DMS53 treated with DMSO at 0.1 percent for 48 hours (cell line): ENCODE measurements at regions not wholly inside any gene's neighbourhood (a gene's known extent, or its start where the extent isn't known, plus 50 kb on each side); places are given as distances from the start of the nearest gene placed in this dataset.
"Not testable (repeated sequence)": the region's sequence is repeated elsewhere in the genome, so short reads cannot be mapped to it uniquely, and the experiment has no call there.

Experiments
- DNase-seq: peaks from one replicate; lab custom pipeline; 2025; ENCODE audit not compliant: unreplicated experiment; lab: John Stamatoyannopoulos, UW

DNA sequence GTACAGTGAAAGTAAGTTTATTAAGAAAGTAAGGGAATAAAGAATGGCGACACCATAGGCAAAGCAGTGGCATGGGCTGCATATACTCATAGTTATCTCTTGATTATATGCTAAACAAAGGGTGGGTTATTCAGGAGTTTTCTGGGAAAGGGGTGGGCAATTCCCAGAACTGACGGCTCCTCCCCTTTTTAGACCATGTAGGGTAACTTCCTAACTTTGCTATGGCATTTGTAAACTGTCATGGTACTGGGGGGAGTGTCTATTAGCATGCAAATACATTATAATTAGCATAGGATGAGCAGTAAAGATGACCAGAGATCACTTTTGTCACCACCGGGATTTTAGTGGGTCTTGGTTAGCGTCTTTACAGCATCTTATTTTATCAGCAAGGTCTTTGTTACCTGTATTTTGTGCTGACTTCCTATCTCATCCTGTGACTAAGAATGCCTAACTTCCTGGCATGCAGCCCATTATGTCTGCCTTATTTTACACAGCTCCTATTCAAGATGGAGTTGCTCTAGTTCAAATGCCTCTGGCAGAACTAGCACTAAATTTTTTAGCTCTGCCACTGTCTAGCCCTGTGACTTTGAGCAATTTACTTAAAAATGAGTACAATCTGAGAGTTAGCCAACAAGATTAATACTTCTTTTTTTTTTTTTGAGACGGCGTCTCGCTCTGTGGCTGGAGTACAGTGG is 110.3 kb upstream of the PALMD start:
- DNase-seq: no peak

DNA sequence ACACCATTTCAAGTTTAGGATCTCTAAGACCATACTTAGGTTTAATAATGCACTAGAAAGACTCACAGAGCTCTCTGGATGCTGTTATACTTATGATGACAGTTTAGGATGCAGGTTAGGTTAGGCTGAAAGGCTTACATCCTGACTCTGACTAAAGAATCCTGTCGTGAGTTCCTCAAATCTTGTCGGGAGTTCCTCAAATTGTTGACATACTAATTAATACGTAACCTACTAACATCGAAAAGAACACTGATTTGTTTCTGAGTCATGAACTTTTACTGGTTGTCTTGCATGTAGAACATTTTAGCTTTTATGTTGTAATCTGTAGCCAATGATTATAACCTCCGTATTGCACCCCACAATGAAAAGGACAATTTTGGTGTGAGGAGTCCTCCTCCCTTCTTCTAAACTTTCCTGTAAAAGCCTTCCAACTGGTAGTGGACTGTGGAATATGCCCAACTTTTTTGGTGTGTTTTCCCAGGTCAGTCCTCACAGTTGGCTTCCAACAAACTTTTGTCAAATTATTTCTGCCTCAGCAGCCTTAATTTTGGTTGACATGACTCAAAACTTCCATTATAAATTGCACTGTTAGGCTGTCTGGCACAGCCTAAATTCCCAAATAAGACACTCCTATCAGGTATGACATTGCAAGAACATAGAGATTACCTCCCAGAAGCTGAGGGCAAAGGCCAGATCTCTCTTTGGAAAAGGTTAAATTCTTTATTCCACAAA is 107.9 kb upstream of the PALMD start:
- no peak for DNase-seq

DNA sequence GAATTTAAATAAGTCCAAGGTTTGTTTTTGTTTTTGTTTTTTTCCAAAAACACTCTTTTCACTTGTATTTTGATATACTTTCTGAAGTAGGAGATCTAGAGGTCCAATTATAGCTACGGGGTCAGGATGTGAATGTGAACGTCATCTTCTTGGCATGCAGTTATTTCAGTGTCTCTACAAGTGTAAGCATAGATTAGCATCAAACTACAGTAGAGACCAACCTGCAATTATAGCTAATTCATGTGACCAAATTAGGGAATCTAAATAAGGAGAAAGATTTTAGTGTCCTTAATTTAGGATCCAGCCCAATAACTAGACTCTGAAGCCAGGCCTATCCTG is 107.3 kb upstream of the PALMD start:
- DNase-seq: no peak

DNA sequence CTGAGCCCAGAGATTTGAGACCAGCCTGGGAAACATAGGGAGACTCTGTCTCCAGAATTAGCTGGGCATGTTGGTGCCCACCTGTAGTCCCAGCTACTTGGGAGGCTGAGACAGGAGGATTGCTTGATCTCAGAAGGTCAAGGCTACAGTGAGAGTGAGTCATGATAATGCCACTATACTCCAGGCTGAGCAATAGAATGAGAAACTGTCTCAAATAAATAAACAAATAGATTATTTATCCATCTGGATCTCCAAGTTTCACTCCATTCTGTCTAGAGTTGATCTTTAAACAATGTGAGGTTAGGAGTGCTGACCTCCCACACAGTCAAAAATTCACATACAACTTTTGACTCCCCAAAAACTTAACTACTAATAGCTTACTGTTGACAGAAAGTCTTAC is 106.8 kb upstream of the PALMD start:
- no peak for DNase-seq

DNA sequence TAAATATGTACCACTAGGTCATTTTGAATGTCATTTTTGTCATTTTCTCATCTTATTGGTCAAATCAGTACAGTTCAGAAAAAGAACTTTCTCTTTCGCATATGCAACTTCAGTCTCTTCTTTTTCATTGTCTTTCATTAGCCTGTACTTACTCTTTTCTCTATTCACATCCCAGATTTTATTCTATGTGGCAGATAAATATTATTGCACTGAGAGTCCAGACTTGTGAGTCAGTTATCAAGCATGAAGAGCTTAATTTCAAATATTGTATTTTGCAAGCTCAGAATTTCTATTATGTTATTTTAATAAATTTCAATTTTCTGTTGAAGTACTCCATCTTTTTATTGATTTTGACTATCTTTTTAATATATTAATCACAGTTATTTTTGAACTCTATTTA is 105.2 kb upstream of the PALMD start:
- no peak for DNase-seq

DNA sequence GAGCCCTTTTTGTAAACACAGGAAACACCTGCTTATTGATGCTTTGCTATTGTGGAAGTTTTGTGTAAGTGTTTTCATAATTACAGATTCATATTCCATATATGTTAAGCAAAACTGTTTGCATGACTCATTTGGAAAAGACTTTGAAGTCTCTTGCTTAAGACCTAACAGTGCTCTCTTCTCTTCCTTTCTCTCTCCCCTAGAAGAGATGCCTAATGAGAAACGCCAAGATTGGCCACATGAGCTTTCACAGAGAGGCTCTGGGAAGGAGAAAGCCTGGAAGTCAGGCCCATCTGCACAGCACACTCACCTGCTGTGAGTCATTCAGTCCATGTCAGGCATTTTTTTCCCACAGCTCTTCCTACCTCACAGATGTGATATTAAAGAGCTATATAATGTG is 101.6 kb upstream of the PALMD start:
- peak; percentile 98 for DNase-seq

DNA sequence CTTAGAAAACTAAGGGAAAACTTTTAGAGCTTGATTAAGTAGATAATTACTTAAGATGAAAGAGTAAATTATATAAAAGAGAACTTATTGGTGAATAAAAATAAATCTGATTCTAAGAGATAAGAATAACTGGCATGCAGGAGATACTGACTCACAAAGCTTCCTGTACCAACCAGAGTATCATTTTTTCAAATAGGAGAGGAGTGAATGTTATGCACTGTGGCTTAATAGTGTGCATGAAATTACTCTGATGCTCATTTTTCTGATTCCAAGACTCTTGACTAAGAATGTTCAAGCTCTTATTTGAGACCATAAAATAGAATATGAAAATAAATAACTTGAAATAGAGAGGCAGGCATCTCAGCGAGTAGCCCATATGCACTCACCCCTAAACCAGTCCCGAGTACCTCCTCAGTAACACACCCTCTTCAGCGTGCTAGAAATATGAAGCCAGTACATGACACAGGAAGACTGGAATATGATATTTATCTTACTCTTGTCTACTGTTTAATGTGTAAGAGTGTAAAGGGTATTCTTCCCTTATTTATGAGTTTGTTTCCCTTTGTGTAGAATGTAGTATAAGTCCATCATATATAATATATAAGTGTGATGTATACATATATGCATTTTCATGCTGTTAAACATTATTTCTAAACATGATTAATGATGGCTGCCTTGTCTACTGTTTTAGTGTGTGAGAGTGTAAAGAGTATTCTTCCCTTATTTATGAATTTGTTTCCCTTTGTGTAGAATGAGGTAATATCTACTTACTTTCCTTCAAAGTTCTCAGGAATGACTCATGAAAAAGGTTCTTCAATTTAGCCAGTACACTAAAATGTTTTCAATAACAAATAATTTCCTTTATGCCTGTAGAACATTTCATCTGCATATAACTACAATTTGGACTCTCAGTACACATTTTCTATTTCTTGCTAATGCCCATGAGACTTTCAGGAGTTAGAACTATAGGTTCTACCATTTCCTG is 99.2 kb upstream of the PALMD start:
- peak; percentile 45 for DNase-seq

DNA sequence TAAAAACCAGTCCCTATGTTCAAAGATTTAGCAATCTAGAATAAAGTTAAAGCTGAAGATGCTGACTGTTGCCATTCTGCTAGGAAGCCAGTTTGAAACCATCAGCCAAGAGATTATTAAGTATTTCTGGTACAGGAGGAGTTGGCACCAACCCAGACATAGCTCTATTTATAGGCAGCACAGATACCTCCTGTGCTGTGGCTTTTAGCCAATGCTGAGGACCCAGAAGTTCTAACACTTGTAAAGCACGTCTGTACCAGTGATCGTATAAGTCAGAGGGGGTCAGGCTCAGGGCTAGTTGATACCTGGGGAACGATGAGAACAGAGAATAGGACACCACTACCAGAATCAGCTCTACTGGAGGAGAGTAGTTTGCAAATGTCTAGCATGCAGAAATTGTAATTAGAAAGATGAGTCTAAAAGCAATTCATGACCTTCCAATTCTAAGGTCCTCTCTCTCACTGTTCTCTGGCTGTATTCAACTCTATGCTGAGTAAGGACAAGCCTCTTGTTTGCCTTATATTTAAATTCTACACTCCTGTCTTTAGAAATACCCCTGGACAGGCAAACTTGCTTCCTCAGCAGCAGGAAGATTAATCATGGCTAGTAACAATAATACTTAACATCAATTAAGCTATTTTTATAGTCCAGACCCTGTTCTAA is 96.8 kb upstream of the PALMD start:
- DNase-seq: no peak

DNA sequence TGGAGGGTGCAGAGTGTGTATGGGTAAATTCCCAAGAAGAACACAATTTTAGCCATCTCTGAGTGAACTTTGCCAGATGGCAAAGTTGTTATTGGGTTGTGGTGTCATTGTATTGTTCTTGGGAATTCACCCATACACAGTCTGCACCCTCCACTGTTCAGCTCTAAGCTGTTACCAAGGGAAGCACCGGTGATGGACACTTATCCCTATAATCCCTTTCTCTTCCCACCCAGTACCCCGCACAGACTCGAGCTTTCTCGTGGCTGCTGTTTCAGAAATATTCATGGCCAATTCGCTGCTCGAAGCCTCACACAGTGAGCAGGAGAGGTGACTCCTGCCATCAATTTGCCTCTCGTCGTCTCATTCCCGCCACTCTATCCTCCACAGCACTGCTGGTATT is 95.7 kb upstream of the PALMD start:
- DNase-seq: no peak

DNA sequence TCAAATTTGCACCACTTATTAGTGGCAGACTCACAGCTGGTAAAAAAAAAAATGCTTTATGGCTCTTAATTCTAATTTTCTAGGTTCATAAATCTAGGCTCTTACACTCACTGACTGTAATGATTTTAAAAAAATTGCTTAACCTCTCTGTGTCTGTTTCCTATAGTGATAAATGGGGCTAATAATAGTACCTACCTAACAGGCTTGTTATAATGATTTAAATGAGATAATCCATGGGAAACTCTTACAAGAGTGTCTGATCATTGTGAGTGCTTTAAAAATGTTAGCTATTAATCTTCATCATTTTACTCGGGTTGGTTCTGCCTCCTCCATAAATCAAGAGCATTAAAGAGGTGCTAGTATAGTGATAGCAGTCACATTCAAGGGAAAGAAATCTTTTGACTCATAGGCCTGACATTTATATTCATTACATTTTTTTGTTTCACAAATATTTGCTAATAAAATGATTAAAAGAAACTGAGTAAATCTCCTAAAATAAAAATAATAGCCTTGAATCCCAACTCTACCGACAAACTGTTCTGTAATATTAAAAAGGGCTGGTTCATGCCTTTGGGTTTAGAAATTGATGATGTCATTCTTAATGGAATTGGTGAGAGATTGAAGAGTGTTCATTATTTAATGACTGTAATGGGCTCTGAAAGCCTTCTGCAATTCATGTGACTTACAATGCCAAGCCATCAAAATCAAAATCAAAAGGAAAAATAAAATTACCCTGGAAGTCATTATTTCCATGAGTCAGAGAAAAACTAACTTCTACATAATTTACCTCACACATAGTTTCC is 93.9 kb upstream of the PALMD start:
- DNase-seq: no peak

DNA sequence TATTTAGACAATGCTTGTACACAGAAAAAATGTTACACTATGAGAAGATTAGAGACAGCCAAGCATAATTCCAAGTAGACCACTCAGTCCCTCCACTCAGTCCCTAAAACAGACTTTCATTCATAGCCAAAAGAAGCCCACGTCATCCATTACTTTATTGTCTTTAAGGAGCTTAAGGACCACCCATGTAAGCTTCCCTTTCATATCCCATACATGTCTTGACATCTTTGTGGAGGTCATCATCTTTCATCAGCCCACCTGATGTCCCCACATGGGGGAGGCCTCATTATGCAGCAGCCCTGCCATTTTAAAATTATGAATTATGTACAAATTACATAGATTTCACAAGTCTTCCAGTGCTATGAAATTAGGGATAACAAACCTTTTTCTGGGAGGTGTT is 92.6 kb upstream of the PALMD start:
- no peak for DNase-seq

DNA sequence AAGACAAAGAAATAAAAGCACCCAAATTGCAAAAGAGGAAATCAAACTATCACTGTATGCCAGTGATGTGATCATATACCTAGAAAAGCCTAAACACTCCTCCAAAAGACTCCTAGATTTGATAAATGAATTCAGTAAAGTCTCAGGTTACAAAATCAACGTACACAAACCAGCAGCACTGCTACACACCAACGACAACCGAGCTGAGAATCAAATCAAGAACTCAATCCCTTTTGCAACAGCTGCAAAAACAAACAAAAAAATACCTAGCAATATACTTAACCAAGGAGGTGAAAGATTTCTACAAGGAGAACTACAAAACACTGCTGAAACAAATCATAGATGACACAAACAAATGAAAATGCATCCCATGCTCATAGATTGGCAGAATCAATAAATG is 92.1 kb upstream of the PALMD start:
- DNase-seq: not testable (repeated sequence)

DNA sequence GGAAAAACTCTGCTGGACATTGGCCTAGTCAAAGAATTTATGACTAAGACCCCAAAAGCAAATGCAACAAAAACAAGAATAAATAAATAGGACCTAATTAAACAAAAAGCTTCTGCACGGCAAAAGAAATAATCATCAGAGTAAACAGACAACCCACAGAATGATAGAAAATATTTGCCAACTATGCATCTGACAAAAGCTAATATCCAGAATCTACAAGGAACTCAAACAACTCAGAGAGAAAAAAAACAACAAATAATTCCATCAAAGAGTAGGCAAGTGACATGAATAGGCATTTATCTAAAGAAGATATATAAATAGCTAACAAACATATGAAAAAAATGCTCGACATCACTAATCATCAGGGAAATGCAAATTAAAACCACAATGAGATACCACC is 91.2 kb upstream of the PALMD start:
- no peak for DNase-seq

DNA sequence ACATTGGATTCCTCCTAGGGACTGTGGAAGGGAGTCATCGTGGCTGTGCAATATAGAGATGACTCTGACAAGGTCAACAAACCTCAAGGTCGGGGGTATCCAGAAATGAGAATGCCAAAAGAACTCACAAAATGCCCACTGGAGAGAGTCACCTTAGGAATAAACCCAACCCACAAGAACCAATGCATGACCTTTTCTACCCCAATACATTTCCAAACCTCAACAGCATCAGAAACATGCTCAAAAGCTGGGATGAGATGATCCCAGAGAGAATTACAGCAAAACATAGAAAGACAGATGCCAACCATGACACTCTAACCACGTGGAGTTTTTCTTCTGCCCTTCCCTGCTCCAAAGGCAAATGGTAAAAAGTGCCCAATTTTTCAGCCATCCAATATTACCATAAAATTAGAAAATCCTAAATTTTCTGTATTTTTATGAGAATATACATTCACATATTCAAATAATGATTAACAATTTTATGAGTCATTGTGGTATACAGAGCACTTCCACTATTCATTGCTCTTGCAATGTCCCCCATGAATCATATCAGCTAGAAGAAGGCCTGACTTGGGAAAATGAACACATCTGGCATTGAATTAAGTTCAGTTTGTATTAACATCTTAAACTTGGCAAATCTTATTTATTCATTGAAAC is 88.2 kb upstream of the PALMD start:
- no peak for DNase-seq

DNA sequence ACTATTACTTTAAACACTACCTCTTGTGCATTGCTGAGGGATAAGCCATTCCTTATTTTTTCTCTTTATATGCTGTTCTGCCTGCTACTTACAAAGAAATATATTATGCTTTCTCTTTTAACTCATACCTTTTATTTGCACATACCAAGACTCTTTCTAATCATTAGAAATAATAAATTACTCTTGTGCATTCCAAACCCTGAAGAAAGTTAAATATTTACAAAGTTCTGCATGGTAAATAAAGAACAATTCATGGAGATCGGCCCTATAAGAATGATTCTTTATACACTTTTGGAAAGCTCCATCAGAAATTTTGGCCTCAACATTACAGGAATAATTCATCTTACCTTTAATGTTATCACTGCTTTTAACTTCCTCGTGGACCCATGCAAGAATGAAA is 86.7 kb upstream of the PALMD start:
- no peak for DNase-seq

DNA sequence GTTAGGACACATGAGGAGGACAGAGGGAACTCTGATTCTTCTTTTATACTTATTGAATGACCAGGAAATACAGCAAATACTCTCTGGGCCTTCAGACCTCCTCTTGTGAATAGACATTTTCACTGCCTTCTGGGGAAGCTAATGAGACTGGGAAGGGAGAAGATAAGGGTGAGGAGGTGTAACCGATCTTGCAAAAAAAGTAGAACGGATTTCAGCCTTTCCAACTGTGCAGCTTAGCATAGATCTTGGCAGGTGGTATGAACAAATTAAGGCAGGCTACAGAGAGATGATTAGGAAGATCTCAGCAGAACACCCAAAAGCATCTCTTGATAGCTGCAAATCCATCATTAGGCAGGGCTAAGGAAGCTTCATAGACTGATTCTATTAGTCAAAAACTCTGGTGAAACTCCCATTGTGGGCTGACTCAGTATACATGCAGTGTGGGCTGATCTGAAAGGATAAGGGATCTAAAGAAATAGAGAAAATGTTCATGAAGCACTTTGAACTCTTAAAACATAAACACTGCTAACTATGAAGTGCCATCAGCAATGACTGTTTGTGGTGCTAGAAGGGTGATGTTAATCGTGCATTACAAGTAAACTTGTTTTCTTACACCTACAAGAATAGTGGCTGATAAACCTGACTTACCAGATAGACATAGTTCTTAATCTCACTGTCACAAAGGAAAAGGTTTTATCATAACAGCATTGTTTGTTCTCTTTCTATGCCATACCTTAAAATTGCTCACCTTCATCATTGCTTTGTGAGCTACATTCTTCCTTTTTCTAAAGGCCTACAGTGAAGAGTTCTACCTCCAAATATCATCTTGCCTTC is 85.5 kb upstream of the PALMD start:
- DNase-seq: no peak

DNA sequence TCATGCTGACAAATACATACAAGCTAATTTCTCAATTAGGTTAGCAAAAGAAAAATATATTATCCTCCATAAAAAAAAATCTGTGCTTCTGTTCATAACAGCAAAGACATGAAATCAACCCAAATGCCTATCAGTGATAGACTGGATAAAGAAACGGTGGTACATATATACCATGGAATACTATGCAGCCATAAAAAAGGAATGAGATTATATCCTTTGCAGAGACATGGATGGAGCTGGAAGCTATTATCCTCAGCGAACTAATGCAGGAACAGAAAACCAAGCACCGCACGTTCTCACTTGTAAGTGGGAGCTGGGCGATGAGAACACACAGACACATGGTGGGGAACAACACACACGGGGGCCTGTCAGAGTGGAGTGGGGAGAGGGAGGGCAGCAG is 84.0 kb upstream of the PALMD start:
- no peak for DNase-seq

DNA sequence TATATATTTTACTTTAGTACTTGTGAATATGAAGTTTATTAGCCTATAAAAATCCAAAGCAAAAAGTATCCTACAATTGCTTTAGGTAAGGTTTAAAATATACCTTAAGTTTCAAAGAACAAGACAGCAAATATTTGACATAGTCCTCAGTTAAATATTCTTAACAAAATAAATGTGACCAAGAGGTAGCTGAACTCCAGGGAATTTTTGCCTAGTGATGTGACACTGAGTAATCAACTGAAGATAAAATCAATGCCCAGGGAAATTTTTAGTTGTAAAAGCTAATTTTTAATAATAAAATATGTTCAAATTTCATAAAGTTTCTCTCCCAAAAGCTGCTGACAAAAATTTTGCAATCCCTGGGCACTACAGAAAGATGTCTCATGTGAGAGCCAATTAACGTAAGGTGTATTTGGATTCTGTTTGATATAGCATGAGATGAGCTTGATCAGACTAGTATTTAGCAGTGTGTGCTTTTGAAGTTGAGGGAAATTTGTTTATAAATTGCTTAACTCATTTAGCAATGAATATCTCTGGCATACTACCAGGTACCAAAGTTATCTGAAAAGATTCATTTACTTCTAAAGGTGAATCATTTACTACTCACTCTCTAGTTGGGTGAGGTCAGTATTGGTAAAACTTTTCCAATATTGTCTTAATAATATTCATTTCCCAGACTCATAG is 80.2 kb upstream of the PALMD start:
- DNase-seq: no peak
